ENCODE measurements at regions not wholly inside any gene's neighbourhood (a gene's known extent, or its start where the extent isn't known, plus 50 kb on each side); places are given as distances from the start of the nearest gene placed in this dataset.
"Not testable (repeated sequence)": the region's sequence is repeated elsewhere in the genome, so short reads cannot be mapped to it uniquely, and the experiment has no call there.

GRCh38 chr12:34126239-34126641, 103.9 kb downstream of the ALG10 start:
- peak in 1 of 2 experiments; percentile 32 for DNase-seq (ENCODE audit: low read depth in 1 of 2, low spot score in 1 of 2)
- in situ Hi-C loops (cut with HindIII; ENCODE audit: low pct_unique_long_range_greater_than_20kb, low sequenced_read_pairs): no loop called here
- TF ChIP-seq JUND (IDR thresholded peaks at IDR 0.05; ENCODE audit: low read depth): no peak

GRCh38 chr12:34126805-34127204, 104.5 kb downstream of the ALG10 start:
- in situ Hi-C loops (cut with HindIII; ENCODE audit: low pct_unique_long_range_greater_than_20kb, low sequenced_read_pairs): no loop called here
- TF ChIP-seq JUND (IDR thresholded peaks at IDR 0.05; ENCODE audit: low read depth): no peak
- no peak for DNase-seq (ENCODE audit: low read depth in 1 of 2, low spot score in 1 of 2)

GRCh38 chr12:34127379-34127778, 105.1 kb downstream of the ALG10 start:
- in situ Hi-C loops (cut with HindIII; ENCODE audit: low pct_unique_long_range_greater_than_20kb, low sequenced_read_pairs); DNase-seq (ENCODE audit: low read depth in 1 of 2, low spot score in 1 of 2): not testable (repeated sequence)

- no peak for DNase-seq (ENCODE audit: low read depth in 1 of 2, low spot score in 1 of 2)
- no peak for TF ChIP-seq JUND (IDR thresholded peaks at IDR 0.05; ENCODE audit: low read depth)
- in situ Hi-C loops (cut with HindIII; ENCODE audit: low pct_unique_long_range_greater_than_20kb, low sequenced_read_pairs): no loop called here
Measured at GRCh38 chr12:34142430-34142829, 120.1 kb downstream of the ALG10 start.

- TF ChIP-seq JUND (IDR thresholded peaks at IDR 0.05; ENCODE audit: low read depth): no peak
- in situ Hi-C loops (cut with HindIII; ENCODE audit: low pct_unique_long_range_greater_than_20kb, low sequenced_read_pairs): no loop called here
- DNase-seq (ENCODE audit: low read depth in 1 of 2, low spot score in 1 of 2): no peak
Measured at GRCh38 chr12:34151019-34151418, 128.7 kb downstream of the ALG10 start.

- TF ChIP-seq JUND (IDR thresholded peaks at IDR 0.05; ENCODE audit: low read depth): no peak
- DNase-seq (ENCODE audit: low read depth in 1 of 2, low spot score in 1 of 2): peak in 1 of 2 experiments; percentile 46
- in situ Hi-C loops (cut with HindIII; ENCODE audit: low pct_unique_long_range_greater_than_20kb, low sequenced_read_pairs): no loop called here
Measured at GRCh38 chr12:34163443-34163842, 141.1 kb downstream of the ALG10 start.

GRCh38 chr12:34166427-34167060, 144.2 kb downstream of the ALG10 start:
- no peak for DNase-seq (ENCODE audit: low read depth in 1 of 2, low spot score in 1 of 2)
- TF ChIP-seq JUND (IDR thresholded peaks at IDR 0.05; ENCODE audit: low read depth): no peak
- in situ Hi-C loops (cut with HindIII; ENCODE audit: low pct_unique_long_range_greater_than_20kb, low sequenced_read_pairs): no loop called here

- in situ Hi-C loops (cut with HindIII; ENCODE audit: low pct_unique_long_range_greater_than_20kb, low sequenced_read_pairs): not testable (repeated sequence)
Measured at GRCh38 chr12:34168507-34168906, 146.2 kb downstream of the ALG10 start.

GRCh38 chr12:34186492-34186891, 164.2 kb downstream of the ALG10 start:
- in situ Hi-C loops (cut with HindIII; ENCODE audit: low pct_unique_long_range_greater_than_20kb, low sequenced_read_pairs): no loop called here
- no peak for TF ChIP-seq JUND (IDR thresholded peaks at IDR 0.05; ENCODE audit: low read depth)

More at GRCh38 chr12:34168507-34168906, 146.2 kb downstream of the ALG10 start:
- not testable (repeated sequence) for DNase-seq (ENCODE audit: low read depth in 1 of 2, low spot score in 1 of 2)

GRCh38 chr12:34188974-34189373, 166.7 kb downstream of the ALG10 start:
- DNase-seq (ENCODE audit: low read depth in 1 of 2, low spot score in 1 of 2): no peak
- no peak for TF ChIP-seq JUND (IDR thresholded peaks at IDR 0.05; ENCODE audit: low read depth)
- in situ Hi-C loops (cut with HindIII; ENCODE audit: low pct_unique_long_range_greater_than_20kb, low sequenced_read_pairs): no loop called here

More at GRCh38 chr12:34186492-34186891, 164.2 kb downstream of the ALG10 start:
- DNase-seq (ENCODE audit: low read depth in 1 of 2, low spot score in 1 of 2): peak in 1 of 2 experiments; percentile 55

- in situ Hi-C loops (cut with HindIII; ENCODE audit: low pct_unique_long_range_greater_than_20kb, low sequenced_read_pairs): no loop called here
- TF ChIP-seq JUND (IDR thresholded peaks at IDR 0.05; ENCODE audit: low read depth): no peak
Measured at GRCh38 chr12:34190054-34190453, 167.8 kb downstream of the ALG10 start.

GRCh38 chr12:34198924-34199323, 176.6 kb downstream of the ALG10 start:
- in situ Hi-C loops (cut with HindIII; ENCODE audit: low pct_unique_long_range_greater_than_20kb, low sequenced_read_pairs): no loop called here
- DNase-seq (ENCODE audit: low read depth in 1 of 2, low spot score in 1 of 2): no peak
- no peak for TF ChIP-seq JUND (IDR thresholded peaks at IDR 0.05; ENCODE audit: low read depth)

More at GRCh38 chr12:34190054-34190453, 167.8 kb downstream of the ALG10 start:
- no peak for DNase-seq (ENCODE audit: low read depth in 1 of 2, low spot score in 1 of 2)

- in situ Hi-C loops (cut with HindIII; ENCODE audit: low pct_unique_long_range_greater_than_20kb, low sequenced_read_pairs): no loop called here
Measured at GRCh38 chr12:34203866-34204620, 181.7 kb downstream of the ALG10 start.

More at GRCh38 chr12:34203866-34204620, 181.7 kb downstream of the ALG10 start:
- DNase-seq (ENCODE audit: low read depth in 1 of 2, low spot score in 1 of 2): no peak
- TF ChIP-seq JUND (IDR thresholded peaks at IDR 0.05; ENCODE audit: low read depth): no peak

All from T47D (cell line).